KG1 (cell line): ENCODE measurements at regions not wholly inside any gene's neighbourhood (a gene's known extent, or its start where the extent isn't known, plus 50 kb on each side); places are given as distances from the start of the nearest gene placed in this dataset.
"Not testable (repeated sequence)": the region's sequence is repeated elsewhere in the genome, so short reads cannot be mapped to it uniquely, and the experiment has no call there.

Experiments used
- DNase-seq: peaks from one replicate; lab custom pipeline; 2025; lab: John Stamatoyannopoulos, UW

DNA sequence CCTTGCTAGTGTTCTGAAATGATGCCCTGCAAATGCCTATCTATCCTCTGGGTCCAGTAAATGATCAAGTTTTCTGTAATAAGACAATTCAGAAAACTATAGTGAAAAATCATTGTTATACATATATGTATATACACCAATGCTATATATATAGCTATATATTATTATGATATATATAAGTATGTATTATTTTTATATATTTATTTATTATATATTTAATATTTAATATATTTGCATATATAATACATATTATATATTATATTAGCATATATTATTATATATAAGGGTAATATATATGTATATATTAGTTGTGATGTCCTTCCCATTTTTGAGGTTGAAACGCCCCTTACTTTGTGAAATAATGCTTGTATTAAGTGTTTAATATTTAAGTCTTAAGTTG is 181.4 kb upstream of the CACNA2D1 start:
- DNase-seq, result no peak

DNA sequence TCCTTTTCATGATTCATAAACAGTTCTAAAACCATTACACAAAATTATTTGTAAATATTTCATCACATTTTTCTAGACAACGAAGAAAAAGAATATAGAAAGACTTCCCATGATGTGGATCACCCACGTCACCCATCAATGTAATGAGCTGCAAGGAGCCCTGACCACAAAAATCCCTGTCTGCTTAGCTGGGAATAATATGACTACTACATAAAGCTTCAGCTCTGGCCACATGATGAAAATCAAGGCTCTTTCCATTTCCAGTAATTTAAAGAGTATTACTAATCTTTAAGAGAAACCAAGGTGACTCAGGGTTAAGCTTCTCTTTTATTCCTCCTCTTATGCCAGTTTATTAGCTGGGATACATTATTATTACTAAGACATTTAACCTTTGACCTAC is 180.8 kb upstream of the CACNA2D1 start:
- DNase-seq, result no peak

DNA sequence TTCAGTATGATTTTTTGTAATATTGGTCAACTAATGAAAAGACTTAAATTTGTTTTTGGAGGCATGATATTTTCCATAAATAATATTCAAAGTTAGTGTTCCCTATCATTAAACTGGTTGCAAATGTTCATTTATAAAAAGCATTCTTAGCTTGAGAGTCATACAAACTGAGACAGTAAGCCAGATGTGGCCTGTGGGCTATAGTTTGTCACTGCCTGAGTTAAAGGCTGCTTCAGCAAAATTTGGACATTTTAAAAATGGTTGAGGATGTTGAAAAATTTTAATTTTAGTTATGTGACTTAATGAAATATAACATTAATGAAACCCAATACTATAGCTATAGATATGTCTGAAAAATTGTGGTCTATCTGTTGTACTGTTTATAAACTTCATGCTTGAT is 180.2 kb upstream of the CACNA2D1 start:
- no peak for DNase-seq

DNA sequence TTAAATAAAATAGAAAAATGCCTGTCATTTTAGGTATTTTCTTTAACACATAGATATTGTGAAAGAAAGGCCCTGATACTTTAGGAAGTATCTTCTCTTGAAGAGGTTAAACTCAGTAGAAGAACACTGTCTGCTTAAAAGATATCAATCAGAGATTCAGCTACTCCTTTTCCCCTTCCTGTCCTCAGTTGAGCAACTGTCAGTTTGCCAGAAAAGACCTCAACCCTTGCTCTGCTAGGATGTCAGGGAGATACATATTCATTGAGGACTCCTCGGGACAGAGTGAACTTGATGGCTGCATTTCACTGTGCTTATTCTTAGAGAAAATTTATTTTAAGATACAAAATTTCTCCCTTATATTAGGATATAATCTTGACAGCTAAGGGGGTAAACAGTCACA is 173.6 kb upstream of the CACNA2D1 start:
- peak; percentile 35 for DNase-seq

DNA sequence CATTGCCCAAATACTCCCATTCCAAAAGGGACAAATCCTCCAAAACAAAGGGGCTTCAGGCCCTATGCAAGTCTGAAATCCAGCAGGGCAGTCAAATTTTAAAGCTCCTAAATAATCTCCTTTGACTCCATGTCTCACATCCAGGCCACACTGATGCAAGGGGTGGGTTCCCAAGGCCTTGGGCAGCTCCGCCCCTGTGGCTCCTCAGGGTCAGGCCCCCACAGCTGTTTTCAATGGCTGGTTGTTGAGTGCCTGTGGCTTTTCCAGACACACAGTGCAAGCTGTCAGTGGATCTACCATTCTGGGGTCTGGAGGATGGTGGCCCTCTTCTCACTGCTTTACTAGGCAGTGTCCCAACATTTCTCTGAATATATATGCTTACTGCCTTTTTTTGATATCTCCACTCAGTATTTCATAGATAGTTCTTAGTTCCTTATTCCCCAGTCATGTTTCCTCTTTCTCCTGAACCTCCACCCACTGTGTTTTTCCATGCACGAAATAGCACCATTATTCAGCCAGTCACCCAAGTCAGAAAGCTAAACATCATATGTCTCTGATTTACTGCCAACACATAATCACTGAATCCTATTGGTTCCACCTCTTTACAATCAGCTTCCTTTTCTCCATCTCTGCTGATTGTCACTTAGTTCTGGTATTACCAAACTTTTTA is 172.6 kb upstream of the CACNA2D1 start:
- no peak for DNase-seq

DNA sequence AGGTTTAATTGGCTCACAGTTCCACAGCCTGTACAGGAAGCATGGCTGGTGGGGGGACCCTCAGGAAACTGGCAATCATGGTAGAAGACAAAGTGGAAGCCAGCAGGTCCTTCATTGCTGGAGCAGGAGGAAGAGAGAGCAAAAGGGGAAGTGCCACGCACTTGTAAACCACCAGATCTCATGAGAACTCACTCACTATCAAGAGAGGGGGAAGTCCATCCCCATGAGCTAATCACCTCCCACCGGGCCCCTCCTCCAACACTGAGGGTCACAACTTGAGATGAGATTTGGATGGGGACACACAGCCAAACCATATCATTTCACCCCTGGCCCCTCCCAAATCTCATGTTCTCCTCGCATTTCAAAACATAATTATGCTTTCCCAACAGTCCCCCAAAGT is 171.9 kb upstream of the CACNA2D1 start:
- DNase-seq, result peak; percentile 43

DNA sequence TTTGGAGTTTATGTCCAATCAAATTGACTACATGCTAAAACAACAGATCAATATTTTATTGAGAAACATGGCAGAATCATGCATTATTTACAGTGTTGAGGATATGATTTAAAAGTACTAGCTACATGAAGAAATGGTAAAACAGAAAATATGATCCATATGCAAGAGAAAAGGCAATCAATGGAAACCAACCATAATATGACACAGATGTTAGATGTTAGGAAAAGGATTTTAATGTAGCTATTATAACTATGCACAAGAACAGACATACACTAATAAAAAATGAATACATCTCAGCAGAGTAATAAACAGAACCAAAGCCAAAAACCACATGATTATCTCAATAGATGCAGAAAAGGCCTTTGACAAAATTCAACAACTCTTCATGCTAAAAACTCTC is 166.2 kb upstream of the CACNA2D1 start:
- DNase-seq, result no peak

DNA sequence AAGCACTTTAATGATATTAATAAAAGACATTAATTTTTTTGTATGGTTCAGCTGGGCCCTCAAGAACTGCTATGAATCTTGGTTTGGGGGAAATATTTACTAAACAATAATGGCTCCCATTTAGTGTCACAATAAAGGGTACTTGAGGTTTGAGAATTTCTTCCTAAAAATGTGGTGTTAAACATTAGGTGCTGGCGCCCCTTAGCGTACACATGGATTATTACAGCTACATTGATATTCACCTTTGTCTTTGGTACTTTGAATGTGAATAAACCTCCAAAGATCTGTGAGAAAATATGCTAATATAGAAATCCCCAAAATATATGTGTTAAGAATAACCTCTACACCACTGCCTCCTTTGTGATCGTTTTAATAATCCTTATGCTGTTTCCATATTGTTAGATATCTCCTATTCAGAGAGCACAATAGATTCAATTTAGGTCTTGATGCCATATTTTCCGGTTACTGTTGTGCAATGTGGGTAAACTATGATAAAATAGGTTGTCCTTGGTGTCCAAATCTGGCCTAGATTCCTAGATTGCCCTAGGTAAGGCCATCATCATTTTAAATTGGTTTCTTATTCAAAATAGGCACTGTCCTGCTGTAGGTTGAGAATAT is 161.8 kb upstream of the CACNA2D1 start:
- no peak for DNase-seq

DNA sequence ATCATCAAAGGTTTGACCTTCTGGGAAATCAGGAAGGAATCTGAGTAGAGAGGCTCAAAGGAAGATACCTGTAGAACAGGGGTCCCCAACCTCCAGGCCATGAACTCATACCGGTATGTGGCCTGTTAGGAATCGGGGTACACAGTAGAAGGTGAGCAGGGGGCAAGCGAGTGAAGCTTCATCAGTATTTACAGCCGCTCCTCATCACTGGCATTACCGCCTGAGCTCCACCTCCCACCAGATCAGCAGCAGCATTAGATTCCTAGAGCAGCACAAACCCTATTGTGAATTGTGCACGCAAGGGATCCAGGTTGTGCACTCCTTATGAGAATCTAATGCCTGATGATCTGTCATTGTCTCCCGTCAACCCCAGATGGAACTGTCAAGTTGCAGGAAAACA is 158.5 kb upstream of the CACNA2D1 start:
- no peak for DNase-seq

DNA sequence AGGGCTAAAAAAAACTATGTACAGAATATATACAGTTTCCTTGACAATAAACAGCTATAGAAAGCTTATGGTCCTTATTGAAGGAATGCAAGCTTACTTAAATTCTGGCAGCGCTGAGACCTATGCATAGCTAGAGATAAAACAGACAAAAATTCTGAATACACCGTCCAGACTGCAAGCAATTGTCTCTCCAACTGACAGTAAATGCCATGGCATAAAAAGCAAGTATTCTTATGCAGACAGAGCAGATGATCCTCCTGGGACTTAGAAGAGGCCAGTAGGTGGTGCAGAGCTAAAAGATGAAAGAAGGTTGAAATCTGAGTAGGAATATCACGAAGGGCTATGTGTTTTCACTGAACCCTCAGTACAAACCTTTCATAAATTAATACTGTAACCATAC is 157.0 kb upstream of the CACNA2D1 start:
- DNase-seq, result no peak

DNA sequence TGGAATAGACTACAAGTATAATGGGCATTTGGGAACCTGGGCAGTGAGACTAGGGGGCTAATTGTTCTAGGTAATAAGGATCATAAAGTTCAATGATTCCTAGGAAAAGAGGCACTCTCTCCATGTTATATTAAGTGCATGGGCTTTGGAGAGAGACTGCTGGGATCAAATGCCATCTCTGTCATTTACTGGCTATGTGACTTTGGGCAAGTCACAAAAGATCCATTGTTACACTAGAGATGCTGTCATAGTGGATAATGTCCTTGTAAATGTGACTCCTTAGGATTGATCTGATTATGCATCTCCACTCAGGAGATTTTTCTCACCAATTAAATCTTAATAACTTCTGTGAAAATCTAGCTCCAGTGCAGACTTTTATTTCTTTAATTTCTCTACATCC is 156.3 kb upstream of the CACNA2D1 start:
- no peak for DNase-seq

DNA sequence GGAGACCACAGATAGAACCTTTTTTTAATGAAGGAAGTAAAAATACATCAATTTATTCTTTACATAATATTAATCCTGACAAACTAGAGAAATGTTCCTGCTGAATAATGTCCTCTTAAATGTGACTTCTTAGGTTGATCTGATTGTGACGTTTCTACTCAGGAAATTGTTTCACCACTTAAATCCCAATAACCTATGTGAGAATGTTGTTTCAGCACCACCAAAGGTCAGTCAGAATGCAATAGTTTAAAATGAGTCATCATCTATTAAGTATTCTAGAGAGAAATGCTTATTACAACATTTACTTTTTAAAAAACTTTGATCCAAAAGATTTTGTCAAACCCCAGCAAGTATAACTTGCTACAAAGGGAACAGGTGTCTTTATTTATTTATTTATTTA is 155.4 kb upstream of the CACNA2D1 start:
- DNase-seq, result no peak

DNA sequence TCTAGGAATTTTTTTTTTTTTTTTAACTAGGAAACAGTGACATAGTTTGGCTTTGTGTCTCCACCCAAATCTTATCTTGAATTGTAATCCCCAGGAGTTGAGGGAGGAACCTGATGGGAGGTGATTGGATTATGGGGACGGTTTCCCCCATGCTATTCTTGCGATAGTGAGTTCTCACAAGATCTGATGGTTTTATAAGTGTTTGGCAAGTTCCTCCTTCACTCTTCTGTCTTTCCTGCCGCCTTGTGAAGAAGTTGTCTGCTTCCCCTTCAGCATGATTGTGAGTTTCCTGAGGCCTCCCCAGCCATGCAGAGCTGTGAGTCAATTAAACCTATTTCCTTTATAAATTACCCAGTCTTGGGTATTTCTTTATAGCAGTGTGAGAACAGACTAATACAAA is 152.2 kb upstream of the CACNA2D1 start:
- peak; percentile 43 for DNase-seq

DNA sequence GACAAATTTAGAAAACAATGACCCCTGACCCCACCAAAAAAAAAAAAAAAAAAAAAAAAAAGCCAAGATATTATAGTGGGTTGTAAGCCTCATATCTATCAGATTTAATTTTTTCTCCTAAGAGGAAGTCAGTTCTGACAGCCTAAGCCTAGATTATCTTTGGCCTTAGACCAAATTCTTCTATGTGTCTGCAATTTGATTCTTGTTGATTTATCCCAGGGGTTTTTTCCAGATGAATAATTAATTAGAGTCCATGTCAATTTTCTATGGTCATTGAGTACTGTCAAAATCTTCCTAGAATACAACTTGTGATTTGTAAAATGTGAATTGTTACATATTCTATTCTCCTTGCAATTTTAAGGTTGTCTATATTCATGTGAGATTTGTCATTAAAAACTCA is 151.6 kb upstream of the CACNA2D1 start:
- no peak for DNase-seq

DNA sequence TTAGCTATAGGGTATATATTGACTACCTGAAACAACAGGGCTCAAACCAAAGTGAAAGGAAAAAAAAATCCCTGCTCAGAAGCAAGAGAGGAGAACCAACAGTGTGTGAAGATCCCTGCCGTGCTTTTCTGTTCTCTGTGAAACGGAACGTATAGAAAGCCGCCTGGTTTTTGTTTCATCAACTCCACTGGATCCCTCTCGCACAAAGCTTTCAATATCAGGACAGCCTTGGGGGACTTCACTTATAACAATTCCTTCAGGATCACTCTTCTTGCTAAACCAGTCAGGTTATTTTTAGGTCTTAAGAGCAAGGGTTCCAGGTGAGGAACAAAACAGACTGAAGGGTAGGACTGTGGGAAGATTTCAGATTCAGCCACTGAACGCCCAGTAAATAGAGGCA is 151.1 kb upstream of the CACNA2D1 start:
- DNase-seq, result no peak

DNA sequence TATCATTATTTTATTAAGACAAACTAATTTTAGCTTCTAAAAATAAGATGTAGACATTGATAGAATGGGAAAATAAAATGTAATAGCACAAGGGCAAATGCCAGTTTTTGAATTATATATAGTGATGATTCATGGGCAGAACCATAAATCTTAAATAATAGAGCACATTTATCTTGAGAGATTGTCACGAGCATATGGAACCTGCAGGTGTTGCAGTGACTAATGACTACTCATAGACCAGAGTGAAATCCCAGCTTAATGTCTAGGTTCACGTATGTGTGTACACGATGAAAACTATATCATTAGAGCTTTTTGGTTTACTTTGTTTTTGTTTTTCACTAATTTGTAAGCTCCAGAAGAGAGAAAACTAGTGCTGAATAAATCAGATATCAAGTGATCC is 150.2 kb upstream of the CACNA2D1 start:
- no peak for DNase-seq

DNA sequence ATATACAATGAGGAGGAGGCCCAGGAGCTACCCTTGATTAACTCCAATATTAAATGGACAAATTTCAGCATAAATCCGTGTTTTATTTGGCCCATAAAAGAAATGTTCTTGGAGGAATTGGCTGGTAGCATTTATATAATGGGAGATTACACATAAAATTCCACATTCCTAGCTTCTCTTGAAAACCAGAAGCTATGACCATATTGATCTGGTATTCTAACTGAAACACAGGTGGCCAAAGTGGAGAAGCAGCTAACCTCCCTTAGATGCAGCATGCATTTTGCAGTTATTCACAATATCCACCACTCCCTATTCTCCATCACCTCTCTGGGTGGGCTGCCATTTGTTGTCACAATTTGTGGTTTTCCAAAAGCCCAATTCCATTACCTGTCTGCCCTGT is 148.8 kb upstream of the CACNA2D1 start:
- DNase-seq, result no peak

DNA sequence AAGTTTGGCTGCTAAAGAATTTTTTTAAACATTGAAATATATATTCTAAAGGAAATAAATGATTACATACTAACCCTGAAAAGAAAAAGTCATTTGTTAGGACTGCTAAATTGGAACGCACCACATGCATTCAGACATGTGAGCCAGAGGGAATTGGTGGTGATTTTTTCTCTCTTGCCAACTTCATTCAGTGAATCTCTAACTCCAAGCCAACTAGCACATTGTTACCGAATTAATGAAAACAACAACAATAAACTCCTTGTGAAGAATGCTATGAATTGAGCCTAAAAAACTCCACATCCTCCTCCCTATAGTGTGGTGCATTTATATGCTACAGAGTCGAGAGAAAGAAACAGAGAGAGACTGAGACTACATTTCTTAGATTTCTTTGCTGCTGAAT is 135.5 kb upstream of the CACNA2D1 start:
- no peak for DNase-seq

DNA sequence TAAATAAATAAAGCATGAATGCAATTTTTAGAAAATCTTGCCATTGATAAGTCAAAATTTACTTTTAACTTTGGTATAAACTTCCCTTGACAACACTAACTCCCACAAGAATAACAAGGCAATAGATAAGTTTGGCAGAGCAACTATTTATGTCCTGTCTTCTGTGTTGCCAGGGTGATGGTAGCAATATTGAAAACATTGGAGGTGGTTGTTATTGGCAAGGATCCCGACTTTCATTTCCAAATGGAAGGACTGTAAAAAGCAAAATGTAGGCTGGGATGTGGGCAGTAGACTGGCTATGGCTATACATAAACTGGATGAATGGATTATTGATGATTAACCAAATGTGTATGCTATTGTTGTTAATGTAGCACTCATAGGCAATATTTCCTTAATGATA is 134.9 kb upstream of the CACNA2D1 start:
- no peak for DNase-seq

DNA sequence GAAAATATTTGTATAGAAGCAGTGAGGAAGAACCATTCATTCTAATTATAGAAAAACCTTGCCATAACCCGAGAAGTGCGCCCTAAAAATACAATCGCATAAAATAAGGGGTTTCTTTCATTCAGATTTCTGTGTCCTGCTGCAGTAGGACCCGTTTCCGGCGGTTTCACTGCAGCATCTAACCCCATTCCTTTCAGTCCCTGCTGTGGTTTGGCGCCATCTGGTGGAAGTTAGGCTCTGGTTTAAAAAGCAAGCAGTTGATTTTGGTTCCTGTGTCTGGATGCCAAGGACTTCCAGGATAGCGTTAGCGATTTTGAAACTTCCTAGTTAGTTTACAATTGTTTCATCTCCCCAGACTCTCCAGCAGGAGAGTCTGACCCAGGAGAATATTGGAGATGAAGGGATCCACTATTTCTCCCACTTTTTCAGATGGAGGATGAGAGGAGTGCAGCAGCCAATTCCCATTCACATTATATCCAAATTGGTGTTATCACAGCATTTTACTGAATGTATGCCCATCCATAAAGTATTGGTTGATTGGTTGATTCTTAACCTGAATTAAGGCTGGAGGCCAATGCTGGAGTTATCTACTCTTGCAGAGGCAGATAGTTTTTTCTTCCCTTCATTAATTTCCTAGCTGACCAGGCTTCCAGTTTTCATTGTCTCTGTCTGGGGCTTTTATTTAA is 128.8 kb upstream of the CACNA2D1 start:
- peak; percentile 34 for DNase-seq

DNA sequence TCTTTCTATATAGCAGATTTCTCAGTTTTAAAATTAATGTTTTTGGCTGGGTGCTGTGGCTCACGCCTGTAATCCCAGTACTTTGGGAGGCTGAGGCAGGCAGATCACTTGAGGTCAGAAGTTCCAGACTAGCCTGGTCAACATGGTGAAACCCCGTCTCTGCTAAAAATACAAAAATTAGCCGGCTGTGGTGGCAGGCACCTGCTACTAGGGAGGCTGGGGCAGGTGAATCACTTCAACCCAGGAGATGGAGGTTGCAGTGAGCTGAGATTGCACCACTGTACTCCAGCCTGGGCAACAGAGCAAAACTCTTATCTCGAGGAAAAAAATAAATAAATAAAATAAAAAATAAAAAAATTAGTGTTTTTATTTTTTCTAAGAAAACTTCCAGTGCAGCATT is 127.5 kb upstream of the CACNA2D1 start:
- DNase-seq, result not testable (repeated sequence)

DNA sequence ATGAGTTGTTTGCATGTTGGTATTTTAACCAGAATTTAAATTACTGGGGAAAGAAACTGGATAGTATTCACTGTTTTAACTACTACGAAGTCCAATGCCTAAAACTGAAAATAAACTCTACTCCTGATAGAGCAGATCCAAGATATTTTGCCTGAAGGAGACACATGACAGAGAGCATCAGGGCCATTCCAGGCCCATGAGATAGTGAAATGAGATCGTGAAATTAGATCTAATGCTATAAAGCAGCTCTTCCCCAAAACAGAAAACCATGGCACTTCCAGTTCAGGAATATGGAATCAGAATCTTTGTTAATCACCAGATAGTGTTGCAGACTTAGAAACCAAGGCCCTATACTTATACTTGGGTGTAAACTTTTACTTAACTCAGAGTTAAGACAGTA is 124.3 kb upstream of the CACNA2D1 start:
- DNase-seq, result no peak

DNA sequence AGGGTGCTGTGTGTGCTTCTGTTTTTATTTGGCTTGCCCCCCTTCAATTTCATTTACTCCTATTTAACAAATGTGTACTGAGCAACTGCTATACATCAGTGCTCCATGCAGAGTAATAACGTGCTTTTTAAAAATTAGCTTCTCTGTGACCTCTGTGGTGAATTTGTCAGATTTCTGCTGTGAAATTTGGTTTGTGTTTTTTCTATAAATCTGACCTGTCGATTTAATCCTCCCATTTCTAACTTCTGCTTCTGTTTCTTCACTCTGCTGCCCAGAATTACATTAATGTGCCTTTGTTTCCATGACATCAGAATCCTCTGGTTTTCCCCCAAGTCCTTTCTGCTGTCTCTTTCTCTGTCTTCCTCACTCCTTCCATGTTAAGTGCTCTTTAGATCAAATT is 123.8 kb upstream of the CACNA2D1 start:
- no peak for DNase-seq

DNA sequence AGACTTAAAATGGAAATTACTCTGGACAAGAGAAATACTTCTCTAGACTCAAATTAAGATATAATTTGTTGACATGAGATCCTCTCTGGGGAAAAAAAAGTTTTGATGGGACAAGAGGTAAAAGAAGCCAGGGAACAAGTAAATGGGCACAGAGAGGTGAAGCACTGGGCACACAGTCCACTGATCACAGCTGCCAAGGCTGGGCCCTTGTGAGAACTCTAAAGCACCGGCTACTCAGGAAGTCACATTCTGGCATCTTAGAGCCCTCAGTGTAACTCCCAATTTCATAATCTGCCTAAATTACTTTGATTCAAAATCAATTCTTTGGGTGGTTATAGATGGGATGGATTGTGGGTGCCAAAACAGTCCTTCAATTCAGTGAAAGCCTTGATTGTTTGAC is 123.2 kb upstream of the CACNA2D1 start:
- no peak for DNase-seq
